Tibial nerve (tissue), 4 donors: ENCODE measurements at regions not wholly inside any gene's neighbourhood (a gene's known extent, or its start where the extent isn't known, plus 50 kb on each side); places are given as distances from the start of the nearest gene placed in this dataset.

ENCODE experiments used
- EP300 ChIP-seq, 2 donors: sonication (generic); formaldehyde crosslinking; IDR thresholded peaks; one replicate each; pipeline ENCODE4 v1.6.1; 2017; ENCODE audit warnings: antibody characterized with exemption in 2 of 2, mild to moderate bottlenecking in 1 of 2
- POLR2A ChIP-seq, 2 donors: fragments of 450-650 bp; IDR thresholded peaks; one replicate each; pipeline ENCODE4 v1.6.1; 2017; ENCODE audit warnings: antibody characterized with exemption in 2 of 2, mild to moderate bottlenecking in 2 of 2, moderate library complexity in 2 of 2
- TF ChIP-seq, protein P1 (sequence below), 5 experiments: fragments of 200-600 bp in 3 of 5; fragments of 450-650 bp in 2 of 5; sonication (generic) in 3 of 5; IDR thresholded peaks; one replicate each; pipeline ENCODE4 v1.5.1; 2016 to 2019; ENCODE audit warnings: antibody characterized with exemption in 5 of 5, mild to moderate bottlenecking in 3 of 5, moderate library complexity in 2 of 5

DNA sequence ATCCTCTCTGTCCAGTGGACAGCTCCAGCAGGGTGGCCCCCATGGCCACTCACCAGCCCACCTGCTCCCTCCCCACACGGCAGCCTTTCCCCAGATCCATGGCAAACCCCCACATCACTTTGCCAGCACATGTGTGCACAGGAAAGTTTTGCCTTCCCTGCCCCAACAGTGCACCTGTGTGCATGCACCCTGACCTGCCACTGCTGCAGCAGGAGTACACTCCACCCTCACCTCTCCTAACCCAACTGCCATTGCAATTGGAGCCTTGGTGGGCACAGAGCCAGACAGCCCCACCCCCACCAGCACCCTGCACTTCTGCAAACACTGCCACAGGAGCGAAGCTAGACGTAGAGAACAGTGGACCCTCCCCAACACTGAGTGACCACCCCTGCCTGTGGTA lies 308.9 kb downstream of the CEP170 start:
- TF ChIP-seq, protein P1, sequence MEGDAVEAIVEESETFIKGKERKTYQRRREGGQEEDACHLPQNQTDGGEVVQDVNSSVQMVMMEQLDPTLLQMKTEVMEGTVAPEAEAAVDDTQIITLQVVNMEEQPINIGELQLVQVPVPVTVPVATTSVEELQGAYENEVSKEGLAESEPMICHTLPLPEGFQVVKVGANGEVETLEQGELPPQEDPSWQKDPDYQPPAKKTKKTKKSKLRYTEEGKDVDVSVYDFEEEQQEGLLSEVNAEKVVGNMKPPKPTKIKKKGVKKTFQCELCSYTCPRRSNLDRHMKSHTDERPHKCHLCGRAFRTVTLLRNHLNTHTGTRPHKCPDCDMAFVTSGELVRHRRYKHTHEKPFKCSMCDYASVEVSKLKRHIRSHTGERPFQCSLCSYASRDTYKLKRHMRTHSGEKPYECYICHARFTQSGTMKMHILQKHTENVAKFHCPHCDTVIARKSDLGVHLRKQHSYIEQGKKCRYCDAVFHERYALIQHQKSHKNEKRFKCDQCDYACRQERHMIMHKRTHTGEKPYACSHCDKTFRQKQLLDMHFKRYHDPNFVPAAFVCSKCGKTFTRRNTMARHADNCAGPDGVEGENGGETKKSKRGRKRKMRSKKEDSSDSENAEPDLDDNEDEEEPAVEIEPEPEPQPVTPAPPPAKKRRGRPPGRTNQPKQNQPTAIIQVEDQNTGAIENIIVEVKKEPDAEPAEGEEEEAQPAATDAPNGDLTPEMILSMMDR (IDR thresholded peaks at IDR 0.05): no peak
- TF ChIP-seq POLR2A (IDR thresholded peaks at IDR 0.05): no peak
- no peak for TF ChIP-seq EP300 (IDR thresholded peaks at IDR 0.05)
